HG02943 (cell line): ENCODE measurements at regions not wholly inside any gene's neighbourhood (a gene's known extent, or its start where the extent isn't known, plus 50 kb on each side); places are given as distances from the start of the nearest gene placed in this dataset.

Experiments used
- ATAC-seq: cut with Tn5 transposase; IDR thresholded peaks from one replicate; pipeline ENCODE4 v1.9.1; 2021; ENCODE audit warnings: mild to moderate bottlenecking, low read depth, moderate library complexity; ENCODE audit not compliant: unreplicated experiment

DNA sequence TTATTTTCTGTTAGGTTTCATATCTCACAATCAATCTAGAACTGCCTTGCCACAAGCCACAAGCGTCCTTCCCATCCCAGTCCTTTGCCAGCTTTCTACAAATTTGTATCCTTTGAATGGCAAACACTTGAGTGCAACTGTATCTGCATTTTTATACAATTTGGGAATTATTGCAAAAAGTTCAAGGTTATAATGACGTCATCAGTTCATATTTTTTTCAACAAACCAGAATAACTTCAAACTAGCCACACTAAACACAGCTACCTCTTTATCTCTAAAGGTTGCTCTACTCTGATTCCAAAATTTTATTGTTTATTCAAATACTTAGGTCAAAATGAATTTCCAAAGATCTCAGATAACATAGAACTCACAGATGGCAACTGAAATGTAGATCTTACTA is 877.1 kb downstream of the TMEM182 start:
- ATAC-seq: no peak

DNA sequence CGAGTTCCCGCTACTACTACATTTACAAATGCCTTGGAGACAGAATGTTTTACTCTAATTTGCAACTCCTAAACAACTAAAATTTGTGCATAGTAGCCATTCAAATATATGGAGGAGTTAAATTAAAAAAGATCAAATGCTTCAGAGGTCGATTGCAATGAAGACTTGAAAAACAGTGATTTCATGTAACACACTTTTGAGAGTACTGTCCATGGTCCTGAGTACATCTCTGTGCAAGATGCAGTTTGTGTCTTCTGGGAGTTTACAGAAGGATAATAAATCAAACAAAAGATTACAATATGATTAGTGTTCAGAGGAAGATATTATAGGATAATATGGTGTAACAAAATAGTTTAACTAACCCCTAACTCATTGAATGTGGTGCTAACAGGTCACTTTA is 894.7 kb downstream of the TMEM182 start:
- no peak for ATAC-seq

DNA sequence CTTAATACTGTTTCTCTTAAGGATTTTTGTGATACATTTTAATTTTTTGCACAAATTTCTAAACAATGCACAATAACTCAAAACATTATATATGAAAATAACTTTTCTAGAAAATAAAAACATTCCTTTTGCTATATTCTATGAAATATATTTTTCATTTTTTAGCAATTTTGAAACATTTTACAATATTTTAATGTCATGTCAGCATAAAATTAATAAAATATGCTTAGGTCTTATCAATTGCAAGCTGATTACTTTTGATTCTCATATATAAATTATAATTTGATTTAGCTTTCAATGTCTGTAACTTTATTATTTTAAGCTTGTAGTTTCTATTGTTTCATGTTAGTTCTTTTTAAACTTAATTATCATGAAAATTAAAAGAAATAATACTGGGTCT is 898.7 kb downstream of the TMEM182 start:
- ATAC-seq: no peak

DNA sequence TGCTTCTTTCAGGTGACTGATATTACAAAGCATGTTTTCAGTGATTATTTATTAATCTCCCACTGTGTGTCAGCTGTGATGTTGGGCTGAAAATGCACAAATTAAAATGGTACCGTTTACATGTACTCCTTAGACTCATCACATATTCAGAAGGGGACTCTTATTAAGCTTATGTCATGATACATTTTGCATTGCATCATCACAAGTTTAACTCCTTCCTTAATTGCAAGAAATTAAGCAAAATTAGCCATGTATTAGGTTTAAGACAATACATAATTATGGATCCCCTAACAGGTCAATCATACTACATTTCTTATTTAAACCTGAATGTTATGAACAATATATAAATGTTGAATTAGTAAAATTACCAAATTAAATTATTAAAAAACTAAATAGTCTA is 899.1 kb downstream of the TMEM182 start:
- ATAC-seq: no peak

DNA sequence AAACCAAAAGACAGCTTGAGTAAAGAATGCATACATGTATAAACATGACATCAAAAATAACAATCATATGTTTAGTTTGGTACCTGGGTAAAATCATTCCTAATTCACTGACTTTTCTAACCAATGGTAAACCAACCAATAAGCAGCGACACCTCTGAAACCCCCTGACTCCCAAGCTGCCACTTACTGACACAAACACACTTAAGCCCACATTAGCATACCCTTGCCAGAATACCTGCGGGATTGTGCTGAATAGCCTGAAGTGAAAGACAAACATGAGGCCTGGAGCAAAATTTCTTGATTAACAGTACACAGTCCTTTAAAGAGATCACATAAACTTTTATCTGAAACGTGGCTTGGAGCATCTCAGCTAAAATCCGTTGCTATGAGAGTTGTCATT is 902.9 kb downstream of the TMEM182 start:
- no peak for ATAC-seq

DNA sequence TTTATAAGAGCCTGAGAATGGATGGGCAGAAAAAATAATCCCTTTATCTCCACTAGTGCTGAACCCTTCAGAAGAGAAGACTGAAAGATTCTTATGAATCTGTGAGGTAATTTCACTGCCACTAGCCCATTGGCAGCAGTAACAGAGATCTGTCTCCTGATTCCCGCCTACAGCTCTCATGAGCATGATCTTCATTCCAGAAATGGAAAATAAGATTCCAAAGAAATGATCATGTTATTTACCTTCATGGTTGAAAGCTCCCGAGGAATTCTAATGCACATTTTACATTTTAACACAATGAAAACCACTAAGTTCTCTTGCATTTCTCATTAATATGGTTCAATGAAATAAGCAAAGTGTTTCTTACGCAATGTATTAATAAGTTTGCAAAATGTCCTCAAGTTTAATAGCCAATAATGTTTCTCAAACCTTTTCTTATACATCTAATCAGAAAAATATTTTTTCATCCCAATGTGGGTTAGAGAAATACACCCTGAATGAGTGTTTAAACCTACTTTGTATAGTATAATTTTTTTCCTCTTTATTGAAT is 905.6 kb downstream of the TMEM182 start:
- no peak for ATAC-seq

DNA sequence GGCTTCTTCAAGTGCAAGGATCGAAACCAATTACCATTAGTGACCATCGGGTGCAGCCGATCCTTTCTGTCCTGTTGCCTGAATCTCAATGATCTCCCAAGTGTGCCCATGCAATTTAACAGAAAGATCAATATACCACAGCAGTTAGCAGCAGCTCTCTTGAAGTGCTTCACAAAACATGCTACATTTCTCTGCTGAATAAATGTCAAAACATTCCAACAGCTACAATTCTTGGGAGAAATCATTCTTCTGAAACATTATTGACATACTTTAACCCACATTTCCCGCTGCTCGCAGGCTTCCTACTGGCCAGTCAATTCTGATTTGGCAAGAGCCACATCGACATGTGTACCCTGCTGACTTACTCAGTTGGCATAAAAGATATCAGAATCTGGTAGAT is 907.7 kb downstream of the TMEM182 start:
- no peak for ATAC-seq
